ENCODE measurements at regions not wholly inside any gene's neighbourhood (a gene's known extent, or its start where the extent isn't known, plus 50 kb on each side); places are given as distances from the start of the nearest gene placed in this dataset.

DNA sequence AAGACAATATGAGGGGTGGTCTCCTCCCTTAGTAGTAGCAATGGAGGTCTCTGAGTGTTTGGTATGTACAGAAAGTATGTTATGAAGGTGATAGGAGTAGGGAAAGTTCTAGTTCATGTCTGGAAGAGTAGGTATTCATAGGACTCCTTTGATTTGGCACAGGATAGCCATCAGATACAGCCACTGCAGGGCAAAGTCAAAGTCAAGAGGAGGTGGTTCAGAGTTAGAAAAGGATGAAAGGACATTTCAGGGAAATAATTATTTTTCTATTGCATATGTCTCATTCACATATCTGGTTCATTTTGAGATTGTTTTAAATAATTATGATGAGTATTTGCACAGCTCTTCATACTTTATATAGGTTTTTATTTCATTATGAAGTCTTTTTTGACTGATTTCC is 381.1 kb downstream of the MFSD1 start:
- H3K36me3 Mint-ChIP-seq (ENCODE audit: low read depth), result no peaks in the 10 kb centered on the region
- H3K27ac Mint-ChIP-seq, result no peak overlapping the region
- no peak overlapping the region for H3K4me3 Mint-ChIP-seq
- no peaks in the 10 kb centered on the region for H3K4me1 Mint-ChIP-seq (ENCODE audit: low read depth)
- TF ChIP-seq, protein P1, sequence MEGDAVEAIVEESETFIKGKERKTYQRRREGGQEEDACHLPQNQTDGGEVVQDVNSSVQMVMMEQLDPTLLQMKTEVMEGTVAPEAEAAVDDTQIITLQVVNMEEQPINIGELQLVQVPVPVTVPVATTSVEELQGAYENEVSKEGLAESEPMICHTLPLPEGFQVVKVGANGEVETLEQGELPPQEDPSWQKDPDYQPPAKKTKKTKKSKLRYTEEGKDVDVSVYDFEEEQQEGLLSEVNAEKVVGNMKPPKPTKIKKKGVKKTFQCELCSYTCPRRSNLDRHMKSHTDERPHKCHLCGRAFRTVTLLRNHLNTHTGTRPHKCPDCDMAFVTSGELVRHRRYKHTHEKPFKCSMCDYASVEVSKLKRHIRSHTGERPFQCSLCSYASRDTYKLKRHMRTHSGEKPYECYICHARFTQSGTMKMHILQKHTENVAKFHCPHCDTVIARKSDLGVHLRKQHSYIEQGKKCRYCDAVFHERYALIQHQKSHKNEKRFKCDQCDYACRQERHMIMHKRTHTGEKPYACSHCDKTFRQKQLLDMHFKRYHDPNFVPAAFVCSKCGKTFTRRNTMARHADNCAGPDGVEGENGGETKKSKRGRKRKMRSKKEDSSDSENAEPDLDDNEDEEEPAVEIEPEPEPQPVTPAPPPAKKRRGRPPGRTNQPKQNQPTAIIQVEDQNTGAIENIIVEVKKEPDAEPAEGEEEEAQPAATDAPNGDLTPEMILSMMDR (IDR thresholded peaks at IDR 0.05), result no peak
- H3K27me3 Mint-ChIP-seq (ENCODE audit: insufficient read depth), result peaks cover 28% of the 10 kb centered on the region
- no peak for DNase-seq
- peaks cover 4% of the 10 kb centered on the region for H3K9me3 Mint-ChIP-seq

DNA sequence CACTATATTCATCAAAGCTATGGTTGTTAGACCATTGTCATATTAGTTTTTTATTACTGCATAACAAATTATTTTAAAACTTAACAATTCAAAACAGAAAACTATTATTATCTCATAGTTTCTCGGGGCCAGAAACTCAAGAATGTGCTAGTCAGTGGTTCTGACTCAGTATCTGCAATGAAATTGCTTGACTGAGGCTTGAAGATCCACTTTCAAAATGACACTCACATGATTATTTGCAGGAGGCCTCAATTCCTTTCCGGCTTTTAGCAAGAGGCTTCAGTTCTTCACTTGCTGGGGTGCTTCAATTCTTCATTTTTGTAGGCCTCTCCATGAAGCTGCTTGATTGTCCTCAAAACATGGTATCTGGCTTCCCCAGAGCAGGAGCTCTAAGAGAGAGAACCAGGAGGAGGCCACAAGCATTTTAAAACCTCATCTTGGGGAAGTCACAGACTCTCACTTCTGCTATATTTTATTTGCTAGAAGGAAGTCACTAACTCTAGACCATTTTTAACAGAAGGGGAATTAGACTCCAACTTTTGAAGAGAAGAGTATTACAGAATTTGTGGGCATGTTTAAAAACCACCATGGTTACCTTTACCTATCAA is 383.7 kb downstream of the MFSD1 start:
- no peak overlapping the region for H3K27ac Mint-ChIP-seq
- H3K4me1 Mint-ChIP-seq (ENCODE audit: low read depth), result peaks cover 10% of the 10 kb centered on the region
- peaks cover 4% of the 10 kb centered on the region for H3K9me3 Mint-ChIP-seq
- TF ChIP-seq, protein P1 (IDR thresholded peaks at IDR 0.05), result no peak
- H3K4me3 Mint-ChIP-seq, result no peak overlapping the region
- H3K36me3 Mint-ChIP-seq (ENCODE audit: low read depth), result no peaks in the 10 kb centered on the region
- DNase-seq, result no peak
- peaks cover 40% of the 10 kb centered on the region for H3K27me3 Mint-ChIP-seq (ENCODE audit: insufficient read depth)

DNA sequence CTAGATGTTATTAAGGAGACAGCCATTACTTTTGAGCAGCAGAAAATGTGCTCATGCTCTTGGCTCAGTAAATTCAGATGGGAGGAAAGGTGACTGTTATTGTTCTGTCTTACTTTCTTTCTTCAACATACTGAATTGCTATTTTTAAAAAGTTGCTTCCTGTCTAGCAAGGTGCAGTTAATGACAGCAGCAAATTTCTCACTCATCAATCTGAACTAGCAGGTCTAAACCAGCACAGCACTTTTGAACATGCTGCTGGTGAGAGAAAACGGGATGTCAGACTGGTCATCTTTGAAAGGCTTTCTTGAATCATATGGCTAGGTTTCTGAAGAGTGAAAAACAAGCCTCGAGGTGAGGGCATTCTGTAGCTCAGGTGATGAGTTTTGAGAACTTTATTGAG is 384.7 kb downstream of the MFSD1 start:
- H3K36me3 Mint-ChIP-seq (ENCODE audit: low read depth), result no peaks in the 10 kb centered on the region
- peaks cover 38% of the 10 kb centered on the region for H3K27me3 Mint-ChIP-seq (ENCODE audit: insufficient read depth)
- H3K4me3 Mint-ChIP-seq, result no peak overlapping the region
- no peak for DNase-seq
- H3K27ac Mint-ChIP-seq, result no peak overlapping the region
- TF ChIP-seq, protein P1 (IDR thresholded peaks at IDR 0.05), result no peak
- peaks cover 4% of the 10 kb centered on the region; the same call in 1 of the 2 replicates for H3K9me3 Mint-ChIP-seq
- peaks cover 21% of the 10 kb centered on the region for H3K4me1 Mint-ChIP-seq (ENCODE audit: low read depth)

DNA sequence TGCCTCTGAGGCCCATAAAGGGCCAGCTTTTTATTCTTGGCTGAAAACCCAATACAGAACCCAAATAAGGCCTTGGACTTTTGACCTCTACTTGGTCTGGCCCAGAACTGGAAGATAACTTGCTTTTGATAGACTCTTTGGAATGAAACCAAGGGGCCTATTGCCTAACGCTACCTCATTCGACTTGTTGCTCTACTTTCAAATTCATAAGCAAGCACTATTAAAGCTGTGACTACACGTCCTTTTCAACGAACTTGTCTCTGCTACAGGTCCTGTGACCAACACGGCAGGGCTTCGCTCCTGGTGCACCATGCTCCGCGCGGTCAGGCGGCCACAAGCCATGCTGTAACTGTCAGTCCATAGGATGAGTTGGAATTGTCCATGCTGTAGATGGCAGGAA is 385.4 kb downstream of the MFSD1 start:
- TF ChIP-seq, protein P1 (IDR thresholded peaks at IDR 0.05), result no peak
- Mint-ChIP-seq H3K4me3 (peak overlapping the region; percentile 55; the same call in 1 of the 2 replicates), H3K27me3 (ENCODE audit: insufficient read depth) (peaks cover 37% of the 10 kb centered on the region)

DNA sequence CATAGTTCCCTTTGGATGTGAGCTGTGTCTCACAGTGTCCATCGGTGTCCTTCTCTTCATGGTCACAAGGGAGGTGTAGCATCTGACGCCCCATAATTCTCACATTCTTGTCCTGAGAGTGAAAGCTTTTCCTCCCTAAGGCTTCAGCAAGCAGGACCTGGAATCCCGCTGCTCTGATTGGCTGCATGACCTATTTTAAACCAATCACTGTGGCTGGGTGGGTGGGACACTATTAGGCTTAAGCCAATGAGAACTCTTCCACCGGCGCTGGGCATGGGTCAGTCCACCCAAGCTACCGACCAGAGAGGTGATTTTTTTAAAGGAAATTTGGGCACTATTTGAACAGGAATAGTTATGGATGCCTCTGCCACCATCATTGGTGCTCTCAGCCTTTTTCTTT is 385.9 kb downstream of the MFSD1 start:
- no peak overlapping the region for H3K27ac Mint-ChIP-seq
- peaks cover 4% of the 10 kb centered on the region; the same call in 1 of the 2 replicates for H3K9me3 Mint-ChIP-seq
- TF ChIP-seq, protein P1 (IDR thresholded peaks at IDR 0.05), result no peak
- peak overlapping the region; percentile 55; the same call in 1 of the 2 replicates for H3K4me3 Mint-ChIP-seq
- H3K27me3 Mint-ChIP-seq (ENCODE audit: insufficient read depth), result peaks cover 35% of the 10 kb centered on the region
- H3K4me1 Mint-ChIP-seq (ENCODE audit: low read depth), result peaks cover 28% of the 10 kb centered on the region
- H3K36me3 Mint-ChIP-seq (ENCODE audit: low read depth), result no peaks in the 10 kb centered on the region
- no peak for DNase-seq

More for the DNA sequence above, 385.4 kb downstream of the MFSD1 start:
- DNase-seq, result no peak
- Mint-ChIP-seq H3K27ac (no peak overlapping the region), H3K9me3 (peaks cover 4% of the 10 kb centered on the region; the same call in 1 of the 2 replicates), H3K4me1 (ENCODE audit: low read depth) (peaks cover 27% of the 10 kb centered on the region), H3K36me3 (ENCODE audit: low read depth) (no peaks in the 10 kb centered on the region)

All from HFFc6 (cell line).